Stomach (tissue), 8 donors: ENCODE measurements at regions not wholly inside any gene's neighbourhood (a gene's known extent, or its start where the extent isn't known, plus 50 kb on each side); places are given as distances from the start of the nearest gene placed in this dataset.

ENCODE experiments used
- DNase-seq, 2 donors: peaks; one replicate each; pipeline versions ENCODE4 v3.0.0 to v3.0.0-alpha.2; 2013 to 2019
- H3K27ac ChIP-seq, 5 donors: fragments of 200-600 bp in 4 of 5; sonication (generic) in 4 of 5; one replicate each; pipeline ENCODE4 v1.5.1; 2013 to 2019; ENCODE audit warnings: mild to moderate bottlenecking in 1 of 5, moderate library complexity in 1 of 5
- H3K27me3 ChIP-seq, 3 donors: fragments of 200-600 bp; sonication (generic); one replicate each; pipeline ENCODE4 v1.5.1; 2017 to 2019; ENCODE audit warnings: mixed run types in 1 of 3
- H3K36me3 ChIP-seq, 4 donors: fragments of 200-600 bp; sonication (generic); 1 replicate in 3 of 4; 2 replicates in 1 of 4; pipeline ENCODE4 v1.5.1; 2016 to 2019
- H3K4me1 ChIP-seq, 4 donors: fragments of 200-600 bp; sonication (generic); one replicate each; pipeline ENCODE4 v1.5.1; 2016 to 2019
- H3K4me3 ChIP-seq, 4 donors: fragments of 200-600 bp; sonication (generic) in 3 of 4; one replicate each; pipeline ENCODE4 v1.5.1; 2016 to 2019; ENCODE audit warnings: mild to moderate bottlenecking in 1 of 4
- H3K9me3 ChIP-seq, 4 donors: fragments of 200-600 bp; sonication (generic); one replicate each; pipeline ENCODE4 v1.5.1; 2016 to 2019
- EP300 ChIP-seq: sonication (generic); formaldehyde crosslinking; IDR thresholded peaks from one replicate; pipeline ENCODE4 v1.6.1; 2017; ENCODE audit warnings: antibody characterized with exemption
- POLR2A ChIP-seq, 4 donors: fragments of 450-650 bp; IDR thresholded peaks; one replicate each; pipeline ENCODE4 v1.6.1; 2016; ENCODE audit warnings: antibody characterized with exemption in 4 of 4, control low read depth in 2 of 4, mild to moderate bottlenecking in 1 of 4, moderate library complexity in 1 of 4
- POLR2AphosphoS5 ChIP-seq, 3 donors: sonication (generic); formaldehyde crosslinking; IDR thresholded peaks; one replicate each; pipeline ENCODE4 v1.6.1; 2016; ENCODE audit warnings: antibody characterized with exemption in 3 of 3
- WGBS, 5 donors: extraction: QIAGEN DNeasy Blood & Tissue Kit in 3 of 5; methylation state at CpG; one replicate each; pipeline versions ENCODE4 v1.1.5 to v1.1.7; 2013 to 2018; 5-methylcytosine and 5-hydroxymethylcytosine counted together
- intact Hi-C: fragments of 100-400 bp; cut with DNase I; formaldehyde crosslinking; loops from one replicate; pipeline ENCODE4 v1.15.1; 2023; ENCODE audit warnings: low total_unique reads
- TF ChIP-seq, protein P1 (sequence below), 7 experiments: fragments of 450-650 bp in 4 of 7; fragments of 200-600 bp in 3 of 7; sonication (generic) in 3 of 7; IDR thresholded peaks; one replicate each; pipeline ENCODE4 v1.5.1; 2016 to 2019; ENCODE audit warnings: antibody characterized with exemption in 7 of 7, control low read depth in 2 of 7, mild to moderate bottlenecking in 1 of 7
- donor health status: healthy with polysubstance abuse.
- donor health status: Bipolar disorder and iron deficiency.
- donor health status: healthy.

GRCh38 chr13:63625869-63626268, 2210.2 kb upstream of the PCDH20 start:
- no peak overlapping the region for H3K4me3 ChIP-seq
- no peak for TF ChIP-seq POLR2A (IDR thresholded peaks at IDR 0.05)
- intact Hi-C loops: no loop called here

GRCh38 chr13:63614874-63615612, 2199.4 kb upstream of the PCDH20 start:
- Histone ChIP-seq H3K4me3 (no peak overlapping the region), H3K27me3 (no peaks in the 10 kb centered on the region), H3K9me3 (no peaks in the 10 kb centered on the region), H3K27ac (no peak overlapping the region), H3K36me3 (no peaks in the 10 kb centered on the region), H3K4me1 (no peaks in the 10 kb centered on the region)
- intact Hi-C loops: no loop called here
- no peak for DNase-seq
- TF ChIP-seq, protein P1, sequence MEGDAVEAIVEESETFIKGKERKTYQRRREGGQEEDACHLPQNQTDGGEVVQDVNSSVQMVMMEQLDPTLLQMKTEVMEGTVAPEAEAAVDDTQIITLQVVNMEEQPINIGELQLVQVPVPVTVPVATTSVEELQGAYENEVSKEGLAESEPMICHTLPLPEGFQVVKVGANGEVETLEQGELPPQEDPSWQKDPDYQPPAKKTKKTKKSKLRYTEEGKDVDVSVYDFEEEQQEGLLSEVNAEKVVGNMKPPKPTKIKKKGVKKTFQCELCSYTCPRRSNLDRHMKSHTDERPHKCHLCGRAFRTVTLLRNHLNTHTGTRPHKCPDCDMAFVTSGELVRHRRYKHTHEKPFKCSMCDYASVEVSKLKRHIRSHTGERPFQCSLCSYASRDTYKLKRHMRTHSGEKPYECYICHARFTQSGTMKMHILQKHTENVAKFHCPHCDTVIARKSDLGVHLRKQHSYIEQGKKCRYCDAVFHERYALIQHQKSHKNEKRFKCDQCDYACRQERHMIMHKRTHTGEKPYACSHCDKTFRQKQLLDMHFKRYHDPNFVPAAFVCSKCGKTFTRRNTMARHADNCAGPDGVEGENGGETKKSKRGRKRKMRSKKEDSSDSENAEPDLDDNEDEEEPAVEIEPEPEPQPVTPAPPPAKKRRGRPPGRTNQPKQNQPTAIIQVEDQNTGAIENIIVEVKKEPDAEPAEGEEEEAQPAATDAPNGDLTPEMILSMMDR (IDR thresholded peaks at IDR 0.05): no peak
- TF ChIP-seq POLR2A (IDR thresholded peaks at IDR 0.05) (no peak), EP300 (no peak), POLR2AphosphoS5 (IDR thresholded peaks at IDR 0.05) (no peak)
- WGBS, 5 donors: 47 to 58% (median 52%) methylated on average over 5 of the region's 5 CpGs

More at GRCh38 chr13:63625869-63626268, 2210.2 kb upstream of the PCDH20 start:
- Histone ChIP-seq H3K27ac (no peak overlapping the region), H3K36me3 (no peaks in the 10 kb centered on the region), H3K9me3 (no peaks in the 10 kb centered on the region), H3K4me1 (no peaks in the 10 kb centered on the region), H3K27me3 (no peaks in the 10 kb centered on the region)
- 76 to 86% (median 80%) methylated on average over 1 of the region's 1 CpG for WGBS, 5 donors
- no peak for DNase-seq

DNA sequence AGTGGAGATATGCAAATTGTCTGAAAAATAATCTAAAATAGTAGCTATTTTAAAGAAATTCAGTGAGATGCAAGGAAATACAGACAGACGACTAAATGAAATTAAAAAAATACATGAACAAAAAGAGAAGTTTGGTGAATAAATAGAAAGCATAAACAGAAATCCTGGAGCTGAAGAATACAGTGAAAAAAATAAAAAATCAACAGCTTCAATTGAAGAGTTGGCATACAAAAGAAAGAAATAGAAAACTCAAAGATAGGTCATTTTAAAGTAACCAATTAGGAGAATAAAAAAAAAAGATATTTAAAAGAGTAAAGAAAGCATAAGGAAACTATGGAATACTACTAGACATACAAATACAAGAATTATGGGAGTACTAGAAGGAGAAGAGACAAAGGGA, 2191.5 kb upstream of the PCDH20 start:
- intact Hi-C loops: no loop called here
- whole genome bisulfite sequencing, 5 donors: 89 to 100% (median 92%) methylated on average over 1 of the region's 1 CpG

DNA sequence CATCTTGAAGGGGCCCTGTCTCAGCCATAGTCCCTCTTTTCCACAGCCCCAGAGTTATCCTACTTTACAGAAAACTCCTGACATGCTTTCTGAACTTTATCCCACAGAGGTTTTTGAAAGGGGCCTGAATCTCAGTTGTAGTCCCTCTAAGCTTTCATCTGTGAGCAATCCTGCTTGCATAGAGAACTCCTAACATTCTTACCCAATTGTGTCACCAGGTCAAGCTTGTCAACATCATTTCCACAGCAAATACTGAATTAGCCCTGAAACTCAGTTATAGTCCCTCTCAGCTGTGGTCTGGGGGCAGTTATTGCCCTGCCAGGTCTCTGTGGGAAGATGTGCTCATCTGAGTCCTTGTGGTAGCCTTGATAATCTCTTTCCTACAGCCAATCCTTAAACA, 2190.3 kb upstream of the PCDH20 start:
- H3K4me3 ChIP-seq: no peak overlapping the region
- H3K27ac ChIP-seq: no peak overlapping the region
- no peak for DNase-seq
- intact Hi-C loops: no loop called here
- TF ChIP-seq POLR2A (IDR thresholded peaks at IDR 0.05) (no peak), EP300 (no peak), POLR2AphosphoS5 (IDR thresholded peaks at IDR 0.05) (no peak)
- TF ChIP-seq, protein P1 (IDR thresholded peaks at IDR 0.05): no peak
- peaks cover 4 to 37% (median 23%) of the 10 kb centered on the region in 4 donors for H3K9me3 ChIP-seq
- no peaks in the 10 kb centered on the region for H3K4me1 ChIP-seq
- no peaks in the 10 kb centered on the region for H3K36me3 ChIP-seq
- no peaks in the 10 kb centered on the region for H3K27me3 ChIP-seq

More for the DNA sequence above, 2191.5 kb upstream of the PCDH20 start:
- no peaks in the 10 kb centered on the region for H3K4me1 ChIP-seq
- TF ChIP-seq, protein P1 (IDR thresholded peaks at IDR 0.05): no peak
- TF ChIP-seq POLR2AphosphoS5 (IDR thresholded peaks at IDR 0.05): no peak
- TF ChIP-seq POLR2A (IDR thresholded peaks at IDR 0.05): no peak
- TF ChIP-seq EP300: no peak
- DNase-seq: no peak
- peaks cover 4 to 37% (median 23%) of the 10 kb centered on the region in 4 donors for H3K9me3 ChIP-seq
- H3K27me3 ChIP-seq: no peaks in the 10 kb centered on the region
- no peaks in the 10 kb centered on the region for H3K36me3 ChIP-seq
- no peak overlapping the region for H3K27ac ChIP-seq
- H3K4me3 ChIP-seq: no peak overlapping the region

- intact Hi-C loops: no loop called here
- Histone ChIP-seq H3K4me1 (no peaks in the 10 kb centered on the region), H3K27me3 (no peaks in the 10 kb centered on the region), H3K9me3 (peaks cover 4 to 37% (median 23%) of the 10 kb centered on the region in 4 donors), H3K4me3 (no peak overlapping the region), H3K36me3 (no peaks in the 10 kb centered on the region), H3K27ac (no peak overlapping the region)
- 81 to 96% (median 93%) methylated on average over 2 of the region's 2 CpGs for WGBS, 5 donors
- TF ChIP-seq EP300 (no peak), POLR2A (IDR thresholded peaks at IDR 0.05) (no peak), POLR2AphosphoS5 (IDR thresholded peaks at IDR 0.05) (no peak)
- TF ChIP-seq, protein P1 (IDR thresholded peaks at IDR 0.05): no peak
- DNase-seq: no peak
Observed at GRCh38 chr13:63605403-63605802, 2189.8 kb upstream of the PCDH20 start.
